ENCODE measurements at regions not wholly inside any gene's neighbourhood (a gene's known extent, or its start where the extent isn't known, plus 50 kb on each side); places are given as distances from the start of the nearest gene placed in this dataset.

DNA sequence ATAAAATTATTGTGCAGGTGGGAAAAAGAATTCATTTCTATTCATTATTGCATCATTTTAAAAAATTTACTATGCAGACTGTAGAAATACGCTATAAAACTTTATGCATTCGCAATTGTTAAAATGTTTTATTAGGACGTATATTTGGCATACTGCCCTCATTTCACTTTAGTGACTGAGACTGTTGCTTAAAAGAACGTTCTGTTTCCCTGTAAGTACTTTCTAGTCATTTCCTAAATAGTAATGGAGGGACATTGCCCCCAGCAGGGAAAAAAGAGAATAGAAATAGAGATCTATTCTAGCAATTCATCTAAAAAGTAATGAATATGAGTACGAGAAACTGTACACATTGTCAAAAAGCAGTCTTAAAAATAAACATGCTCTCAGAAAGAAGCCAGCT, 1295.8 kb upstream of the TENM3 start:
- 38 to 44% (median 40%) methylated on average over 5 of the region's 5 CpGs for WGBS, 3 donors

GRCh38 chr4:180949424-180950213, 1293.6 kb upstream of the TENM3 start:
- H3K27ac ChIP-seq (ENCODE audit: low read depth, low read length) = no peak overlapping the region
- WGBS, 3 donors = 74 to 79% (median 78%) methylated on average over 7 of the region's 7 CpGs

More for the DNA sequence above, 1295.8 kb upstream of the TENM3 start:
- no peak overlapping the region for H3K27ac ChIP-seq (ENCODE audit: low read depth, low read length)

GRCh38 chr4:180950377-180950776, 1292.8 kb upstream of the TENM3 start:
- 71 to 82% (median 80%) methylated on average over 1 of the region's 1 CpG for whole genome bisulfite sequencing, 3 donors
- no peak overlapping the region for H3K27ac ChIP-seq (ENCODE audit: low read depth, low read length)

GRCh38 chr4:180951312-180951711, 1291.9 kb upstream of the TENM3 start:
- H3K27ac ChIP-seq (ENCODE audit: low read depth, low read length) = no peak overlapping the region
- WGBS, 3 donors = 80 to 90% (median 82%) methylated on average over 2 of the region's 2 CpGs

DNA sequence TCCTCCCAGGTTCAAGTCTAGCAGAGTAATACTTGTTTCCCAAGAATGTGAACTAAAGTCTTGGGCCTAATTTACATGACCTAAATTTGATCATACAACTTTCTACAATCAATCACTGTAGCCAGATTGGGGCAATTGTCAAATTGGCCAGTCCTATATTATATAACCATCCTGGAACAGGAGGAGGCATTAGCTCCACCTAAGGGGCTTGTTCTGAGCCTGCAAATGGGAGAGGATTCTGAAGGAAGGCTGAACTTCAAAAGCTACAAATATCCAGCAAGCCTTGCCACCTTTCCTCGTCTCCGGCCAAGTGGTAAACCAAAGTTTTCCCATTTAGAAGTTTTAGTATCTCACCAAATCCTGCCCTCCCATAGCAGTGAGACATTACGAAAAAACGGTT, 1289.6 kb upstream of the TENM3 start:
- H3K27ac ChIP-seq (ENCODE audit: low read depth, low read length) = no peak overlapping the region
- 80 to 91% (median 85%) methylated on average over 4 of the region's 4 CpGs for WGBS, 3 donors

GRCh38 chr4:180960743-180961401, 1282.3 kb upstream of the TENM3 start:
- H3K27ac ChIP-seq (ENCODE audit: low read depth, low read length) = no peak overlapping the region
- WGBS, 3 donors = 64 to 73% (median 69%) methylated on average over 4 of the region's 4 CpGs

DNA sequence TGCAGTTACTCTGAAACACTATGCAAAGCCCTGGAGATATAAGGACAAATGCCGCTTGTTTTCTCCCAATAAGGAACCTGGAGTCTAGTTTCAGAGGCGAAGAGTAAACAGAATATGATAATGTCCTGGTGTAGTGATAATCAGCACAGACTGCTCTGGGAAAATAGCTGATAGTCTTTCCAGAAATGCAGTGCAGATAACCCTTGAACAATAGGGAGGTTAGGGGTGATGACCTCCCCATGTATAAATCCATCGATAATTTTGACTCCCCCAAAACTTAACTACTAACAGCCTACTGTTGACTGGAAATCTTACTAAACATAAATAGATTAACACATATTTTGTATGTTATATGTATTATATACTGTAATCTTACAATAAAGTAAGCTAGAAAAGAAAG, 1280.9 kb upstream of the TENM3 start:
- WGBS, 3 donors = 57 to 77% (median 67%) methylated on average over 3 of the region's 3 CpGs
- no peak overlapping the region for H3K27ac ChIP-seq (ENCODE audit: low read depth, low read length)

GRCh38 chr4:180966312-180966711, 1276.9 kb upstream of the TENM3 start:
- no peak overlapping the region for H3K27ac ChIP-seq (ENCODE audit: low read depth, low read length)
- WGBS, 3 donors = 77 to 81% (median 80%) methylated on average over 2 of the region's 2 CpGs

- 60 to 69% (median 63%) methylated on average over 3 of the region's 3 CpGs for WGBS, 3 donors
- H3K27ac ChIP-seq (ENCODE audit: low read depth, low read length) = no peak overlapping the region
These were observed 1275.3 kb upstream of the TENM3 start for GRCh38 chr4:180967936-180968335.

- WGBS, 3 donors = 73 to 84% (median 84%) methylated on average over 4 of the region's 4 CpGs
- no peak overlapping the region for H3K27ac ChIP-seq (ENCODE audit: low read depth, low read length)
These were observed 1269.3 kb upstream of the TENM3 start for GRCh38 chr4:180973894-180974293.

- WGBS, 3 donors = 69 to 80% (median 72%) methylated on average over 3 of the region's 3 CpGs
- H3K27ac ChIP-seq (ENCODE audit: low read depth, low read length) = no peak overlapping the region
These were observed 1252.3 kb upstream of the TENM3 start for GRCh38 chr4:180990931-180991330.

- no peak overlapping the region for H3K27ac ChIP-seq (ENCODE audit: low read depth, low read length)
- WGBS, 3 donors = 27 to 68% (median 56%) methylated on average over 1 of the region's 1 CpG
These were observed 1249.9 kb upstream of the TENM3 start for GRCh38 chr4:180993244-180993836.

GRCh38 chr4:180994722-180995121, 1248.5 kb upstream of the TENM3 start:
- 79 to 89% (median 82%) methylated on average over 1 of the region's 1 CpG for WGBS, 3 donors
- no peak overlapping the region for H3K27ac ChIP-seq (ENCODE audit: low read depth, low read length)

- 19 to 26% (median 23%) methylated on average over 2 of the region's 2 CpGs for WGBS, 3 donors
- no peak overlapping the region for H3K27ac ChIP-seq (ENCODE audit: low read depth, low read length)
These were observed 1244.0 kb upstream of the TENM3 start for GRCh38 chr4:180999217-180999616.

GRCh38 chr4:181004056-181004455, 1239.1 kb upstream of the TENM3 start:
- H3K27ac ChIP-seq (ENCODE audit: low read depth, low read length) = no peak overlapping the region
- 85 to 89% (median 86%) methylated on average over 4 of the region's 4 CpGs for WGBS, 3 donors

- no peak overlapping the region for H3K27ac ChIP-seq (ENCODE audit: low read depth, low read length)
- WGBS, 3 donors = 31 to 40% (median 40%) methylated on average over 11 of the region's 11 CpGs
These were observed 1236.5 kb upstream of the TENM3 start for GRCh38 chr4:181006499-181007260.

DNA sequence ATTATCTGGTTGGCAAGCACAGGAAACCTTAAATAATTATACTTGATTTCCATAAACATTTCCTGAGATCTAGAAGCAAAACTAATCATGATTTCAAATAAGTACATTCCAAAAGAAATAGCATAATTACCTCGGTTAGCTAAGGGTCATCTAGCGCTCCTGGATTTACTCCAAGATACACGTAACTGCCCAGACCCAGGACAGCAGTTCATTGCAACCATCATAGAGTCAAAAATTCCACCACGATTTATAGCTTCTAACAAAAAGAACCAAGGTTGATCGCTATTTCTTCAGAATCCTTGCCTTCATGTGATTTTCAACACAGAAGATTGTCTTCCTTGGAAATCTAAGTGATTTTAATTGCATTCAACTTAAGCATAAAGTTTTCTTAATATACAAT, 1235.5 kb upstream of the TENM3 start:
- WGBS, 3 donors = 46 to 68% (median 63%) methylated on average over 5 of the region's 5 CpGs
- no peak overlapping the region for H3K27ac ChIP-seq (ENCODE audit: low read depth, low read length)

DNA sequence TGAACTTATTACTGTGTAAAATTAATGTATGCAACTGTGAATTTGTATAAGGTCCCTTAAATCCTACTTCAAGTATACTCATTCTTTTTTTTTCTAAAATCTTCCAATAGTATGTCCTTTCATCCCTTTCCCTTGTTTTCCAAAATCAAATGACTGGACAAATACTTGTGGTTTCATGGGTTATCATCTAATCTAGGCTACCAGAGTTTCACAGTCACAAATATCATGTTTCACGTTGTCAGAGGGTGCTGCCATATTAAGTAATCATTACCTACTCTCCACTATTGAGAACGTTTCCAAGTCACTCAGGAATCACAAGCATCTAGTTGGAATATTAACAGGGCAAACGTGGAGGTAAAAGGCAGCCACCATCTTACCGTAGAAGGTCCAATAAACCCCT, 1235.0 kb upstream of the TENM3 start:
- 31 to 72% (median 69%) methylated on average over 4 of the region's 4 CpGs for WGBS, 3 donors
- H3K27ac ChIP-seq (ENCODE audit: low read depth, low read length) = no peak overlapping the region

GRCh38 chr4:181013162-181013561, 1230.0 kb upstream of the TENM3 start:
- H3K27ac ChIP-seq (ENCODE audit: low read depth, low read length) = no peak overlapping the region
- 72 to 80% (median 76%) methylated on average over 5 of the region's 5 CpGs for WGBS, 3 donors
